ENCODE measurements at regions not wholly inside any gene's neighbourhood (a gene's known extent, or its start where the extent isn't known, plus 50 kb on each side); places are given as distances from the start of the nearest gene placed in this dataset.

- TF ChIP-seq SIX5 (IDR thresholded peaks at IDR 0.05; ENCODE audit: low read depth, low read length) (no peak), SP4 (IDR thresholded peaks at IDR 0.05; ENCODE audit: low read length) (no peak), E2F6 (IDR thresholded peaks at IDR 0.05) (no peak), TAF1 (IDR thresholded peaks at IDR 0.05; ENCODE audit: low read depth, low read length) (no peak), ASH2L (IDR thresholded peaks at IDR 0.05; ENCODE audit: low read length) (no peak), RBBP5 (IDR thresholded peaks at IDR 0.05; ENCODE audit: borderline replicate concordance, low read depth, low read length) (no peak), SAP30 (IDR thresholded peaks at IDR 0.05; ENCODE audit: insufficient read depth, insufficient replicate concordance, low read length) (no peak)
Observed at GRCh38 chr19:31525610-31526147, 176.4 kb upstream of the TSHZ3 start (continued).
